ENCODE measurements at regions not wholly inside any gene's neighbourhood (a gene's known extent, or its start where the extent isn't known, plus 50 kb on each side); places are given as distances from the start of the nearest gene placed in this dataset.

DNA sequence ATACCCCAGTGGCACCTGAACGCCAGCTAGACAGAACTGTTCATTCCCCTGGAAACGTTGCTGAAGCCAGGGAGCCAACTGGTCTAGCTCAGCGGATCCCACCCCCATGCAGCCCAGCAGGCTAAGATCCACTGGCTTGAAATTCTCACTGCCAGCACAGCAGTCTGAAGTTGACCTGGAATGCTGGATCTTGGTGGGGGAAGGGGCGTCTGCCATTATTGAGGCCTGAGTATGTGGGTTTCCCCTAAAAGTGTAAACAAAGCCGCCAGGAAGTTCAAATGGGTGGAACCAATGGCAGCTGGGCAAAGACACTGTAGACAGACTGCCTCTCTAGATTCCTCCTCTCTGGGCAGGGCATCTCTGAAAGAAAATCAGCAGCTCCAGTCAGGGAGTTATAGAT, 213.0 kb downstream of the NKX6-1 start:
- no peak for TF ChIP-seq POLR2AphosphoS5 (IDR thresholded peaks at IDR 0.05; ENCODE audit: borderline replicate concordance, low read depth, low read length)
- TF ChIP-seq EZH2 (IDR thresholded peaks at IDR 0.05): no peak
- no peak for TF ChIP-seq FOXP2 (optimal IDR thresholded peaks at IDR 0.05; ENCODE audit: control extremely low read depth, extremely low read length, insufficient read depth)
